HEK293 (cell line): ENCODE measurements at regions not wholly inside any gene's neighbourhood (a gene's known extent, or its start where the extent isn't known, plus 50 kb on each side); places are given as distances from the start of the nearest gene placed in this dataset.

Experiments used
- CTCF ChIA-PET: fragments of 350-600 bp; formaldehyde crosslinking; extraction: SDS; loops from one replicate; lab custom pipeline; 2021; ENCODE audit warnings: antibody characterized with exemption; lab: Yijun Ruan, JAX
- POLR2A ChIA-PET: fragments of 300-600 bp; formaldehyde crosslinking; extraction: SDS; loops from one replicate; lab custom pipeline; 2020; ENCODE audit warnings: antibody characterized with exemption, inconsistent platforms; lab: Yijun Ruan, JAX
- H3K27ac ChIP-seq: fragments of 200-500 bp; sonication (Bioruptor generic); 2 replicates; pipeline ENCODE4 v1.5.1; 2014; ENCODE audit warnings: low read depth, low read length, control low read depth, inconsistent platforms; ENCODE audit errors: extremely low read depth
- H3K36me3 ChIP-seq, 2 experiments: fragments of 200-500 bp in 1 of 2; sonication (Bioruptor generic) in 1 of 2; 1 replicate in 1 of 2; 2 replicates in 1 of 2; pipeline ENCODE4 v1.5.1; 2014 to 2017; ENCODE audit warnings: inconsistent platforms in 2 of 2, low read length in 2 of 2; ENCODE audit not compliant: control insufficient read depth in 2 of 2, insufficient read depth in 1 of 2
- H3K4me1 ChIP-seq: fragments of 200-500 bp; sonication (Bioruptor generic); 2 replicates; pipeline ENCODE4 v1.5.1; 2014; ENCODE audit warnings: mild to moderate bottlenecking, low read length, inconsistent platforms; ENCODE audit not compliant: control insufficient read depth, insufficient read depth
- H3K4me3 ChIP-seq: 2 replicates; pipeline ENCODE4 v1.5.1; 2011; ENCODE audit warnings: low read depth, mild to moderate bottlenecking, control low read depth, low read length, moderate library complexity
- H3K9me3 ChIP-seq: fragments of 200-500 bp; sonication (Bioruptor generic); 2 replicates; pipeline ENCODE4 v1.5.1; 2014; ENCODE audit warnings: low read depth, low read length, inconsistent platforms; ENCODE audit not compliant: control insufficient read depth, insufficient read depth
- GLIS1 ChIP-seq: fragments of 450-650 bp; formaldehyde crosslinking; IDR thresholded peaks from 2 replicates; pipeline ENCODE4 v1.5.1; 2016; ENCODE audit warnings: missing biosample characterization, missing genetic modification characterization
- GLIS2 ChIP-seq: fragments of 450-650 bp; formaldehyde crosslinking; IDR thresholded peaks from 2 replicates; pipeline ENCODE4 v1.5.1; 2016; ENCODE audit warnings: missing biosample characterization, missing genetic modification characterization
- OSR2 ChIP-seq: fragments of 450-650 bp; formaldehyde crosslinking; IDR thresholded peaks from 2 replicates; pipeline ENCODE4 v1.5.1; 2016; ENCODE audit warnings: missing biosample characterization, missing genetic modification characterization
- SCRT1 ChIP-seq: fragments of 450-650 bp; formaldehyde crosslinking; IDR thresholded peaks from 2 replicates; pipeline ENCODE4 v1.5.1; 2016; ENCODE audit warnings: missing biosample characterization, missing genetic modification characterization, borderline replicate concordance
- SCRT2 ChIP-seq: fragments of 450-650 bp; formaldehyde crosslinking; IDR thresholded peaks from 2 replicates; pipeline ENCODE4 v1.5.1; 2016; ENCODE audit warnings: missing biosample characterization, missing genetic modification characterization
- YY2 ChIP-seq: fragments of 450-650 bp; formaldehyde crosslinking; IDR thresholded peaks from 2 replicates; pipeline ENCODE4 v1.5.1; 2016; ENCODE audit warnings: missing biosample characterization, missing genetic modification characterization
- ZBTB8A ChIP-seq: fragments of 450-650 bp; formaldehyde crosslinking; IDR thresholded peaks from 2 replicates; pipeline ENCODE4 v1.5.1; 2016; ENCODE audit warnings: missing biosample characterization, missing genetic modification characterization
- ZIC2 ChIP-seq: fragments of 450-650 bp; formaldehyde crosslinking; IDR thresholded peaks from 2 replicates; pipeline ENCODE4 v1.5.1; 2016; ENCODE audit warnings: missing biosample characterization, missing genetic modification characterization
- ZNF121 ChIP-seq: fragments of 450-650 bp; formaldehyde crosslinking; IDR thresholded peaks from 2 replicates; pipeline ENCODE4 v1.5.1; 2016; ENCODE audit warnings: missing biosample characterization, missing genetic modification characterization
- ZNF16 ChIP-seq: fragments of 450-650 bp; formaldehyde crosslinking; IDR thresholded peaks from 2 replicates; pipeline ENCODE4 v1.5.1; 2016; ENCODE audit warnings: low read depth, missing biosample characterization, missing genetic modification characterization
- ZNF211 ChIP-seq: fragments of 450-650 bp; formaldehyde crosslinking; IDR thresholded peaks from 2 replicates; pipeline ENCODE4 v1.5.1; 2016; ENCODE audit warnings: low read depth, missing biosample characterization, missing genetic modification characterization
- ZNF302 ChIP-seq: fragments of 450-650 bp; formaldehyde crosslinking; IDR thresholded peaks from 2 replicates; pipeline ENCODE4 v1.5.1; 2016; ENCODE audit warnings: missing biosample characterization, missing genetic modification characterization, low read depth
- ZNF350 ChIP-seq: fragments of 450-650 bp; formaldehyde crosslinking; IDR thresholded peaks from 2 replicates; pipeline ENCODE4 v1.5.0; 2017; ENCODE audit warnings: missing biosample characterization, mild to moderate bottlenecking, missing genetic modification characterization
- ZNF354C ChIP-seq: fragments of 450-650 bp; formaldehyde crosslinking; IDR thresholded peaks from 2 replicates; pipeline ENCODE4 v1.5.1; 2016; ENCODE audit warnings: missing biosample characterization, missing genetic modification characterization, low read depth, borderline replicate concordance
- ZNF433 ChIP-seq: fragments of 450-650 bp; formaldehyde crosslinking; IDR thresholded peaks from 2 replicates; pipeline ENCODE4 v1.5.1; 2016; ENCODE audit warnings: missing biosample characterization, missing genetic modification characterization, low read depth
- ZNF48 ChIP-seq: fragments of 450-650 bp; formaldehyde crosslinking; IDR thresholded peaks from 2 replicates; pipeline ENCODE4 v1.5.1; 2016; ENCODE audit warnings: missing biosample characterization, missing genetic modification characterization
- ZNF654 ChIP-seq: fragments of 450-650 bp; formaldehyde crosslinking; IDR thresholded peaks from 2 replicates; pipeline ENCODE4 v1.5.1; 2016; ENCODE audit warnings: low read depth, missing biosample characterization, missing genetic modification characterization
- ZNF791 ChIP-seq: fragments of 450-650 bp; formaldehyde crosslinking; IDR thresholded peaks from 2 replicates; pipeline ENCODE4 v1.5.1; 2016; ENCODE audit warnings: missing biosample characterization, missing genetic modification characterization
- TF ChIP-seq, protein P1 (sequence below): fragments of 450-650 bp; formaldehyde crosslinking; IDR thresholded peaks from 2 replicates; pipeline ENCODE4 v1.5.1; 2016; ENCODE audit warnings: missing biosample characterization, missing genetic modification characterization, borderline replicate concordance

- Histone ChIP-seq H3K4me3 (no peak overlapping the region), H3K9me3 (no peaks in the 10 kb centered on the region), H3K36me3 (no peaks in the 10 kb centered on the region), H3K4me1 (no peaks in the 10 kb centered on the region), H3K27ac (no peak overlapping the region)
- CTCF ChIA-PET: no interaction called here
- POLR2A ChIA-PET: no interaction called here
- peak; percentile 58 for TF ChIP-seq SCRT2 (tag by site-specific recombination)
- TF ChIP-seq SCRT1 (tag by site-specific recombination): peak; percentile 72; the same call in 1 of the 2 replicates
- no peak for TF ChIP-seq GLIS2
- no peak for TF ChIP-seq ZNF121 (tag by site-specific recombination)
Measured at GRCh38 chr5:87888139-87888538, 380.5 kb downstream of the TMEM161B start.

GRCh38 chr5:87887247-87887646, 381.4 kb downstream of the TMEM161B start:
- POLR2A ChIA-PET: no interaction called here
- Histone ChIP-seq H3K27ac (no peak overlapping the region), H3K9me3 (no peaks in the 10 kb centered on the region), H3K4me1 (no peaks in the 10 kb centered on the region), H3K36me3 (no peaks in the 10 kb centered on the region), H3K4me3 (no peak overlapping the region)
- CTCF ChIA-PET: no interaction called here
- TF ChIP-seq ZNF48 (tag by site-specific recombination): no peak
- no peak for TF ChIP-seq ZNF354C (tag by site-specific recombination)
- TF ChIP-seq GLIS1 (tag by site-specific recombination): no peak
- no peak for TF ChIP-seq ZNF302 (tag by site-specific recombination)
- no peak for TF ChIP-seq ZBTB8A (tag by site-specific recombination)
- TF ChIP-seq ZNF16 (tag by site-specific recombination): no peak

DNA sequence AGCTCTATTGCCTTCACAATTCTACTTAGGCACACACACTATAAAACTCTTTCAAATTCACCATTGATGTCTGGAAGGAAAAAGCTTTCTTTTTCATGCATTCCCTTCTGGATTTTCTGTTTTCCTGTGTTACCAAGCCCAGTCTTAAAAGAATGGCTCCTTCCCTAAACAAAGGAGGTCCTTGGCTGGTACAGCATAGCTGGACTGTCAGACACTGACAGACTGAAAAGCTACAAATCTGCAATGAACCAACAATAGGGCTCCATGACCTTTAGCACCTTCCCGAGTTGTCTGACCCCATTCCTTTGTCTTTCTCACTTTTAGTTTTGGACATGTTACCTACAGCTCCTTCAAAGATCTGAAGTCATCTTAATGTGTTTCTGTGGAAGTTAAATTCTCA, 382.5 kb downstream of the TMEM161B start:
- H3K36me3 ChIP-seq: no peaks in the 10 kb centered on the region
- no peaks in the 10 kb centered on the region for H3K9me3 ChIP-seq
- no peak overlapping the region for H3K27ac ChIP-seq
- TF ChIP-seq ZNF433: no peak
- no peak for TF ChIP-seq ZIC2
- TF ChIP-seq OSR2 (tag by site-specific recombination): no peak
- TF ChIP-seq ZNF350 (tag by site-specific recombination): no peak
- no peak for TF ChIP-seq YY2
- TF ChIP-seq SCRT1 (tag by site-specific recombination): no peak
- no peak for TF ChIP-seq ZNF211 (tag by site-specific recombination)
- TF ChIP-seq, protein P1, sequence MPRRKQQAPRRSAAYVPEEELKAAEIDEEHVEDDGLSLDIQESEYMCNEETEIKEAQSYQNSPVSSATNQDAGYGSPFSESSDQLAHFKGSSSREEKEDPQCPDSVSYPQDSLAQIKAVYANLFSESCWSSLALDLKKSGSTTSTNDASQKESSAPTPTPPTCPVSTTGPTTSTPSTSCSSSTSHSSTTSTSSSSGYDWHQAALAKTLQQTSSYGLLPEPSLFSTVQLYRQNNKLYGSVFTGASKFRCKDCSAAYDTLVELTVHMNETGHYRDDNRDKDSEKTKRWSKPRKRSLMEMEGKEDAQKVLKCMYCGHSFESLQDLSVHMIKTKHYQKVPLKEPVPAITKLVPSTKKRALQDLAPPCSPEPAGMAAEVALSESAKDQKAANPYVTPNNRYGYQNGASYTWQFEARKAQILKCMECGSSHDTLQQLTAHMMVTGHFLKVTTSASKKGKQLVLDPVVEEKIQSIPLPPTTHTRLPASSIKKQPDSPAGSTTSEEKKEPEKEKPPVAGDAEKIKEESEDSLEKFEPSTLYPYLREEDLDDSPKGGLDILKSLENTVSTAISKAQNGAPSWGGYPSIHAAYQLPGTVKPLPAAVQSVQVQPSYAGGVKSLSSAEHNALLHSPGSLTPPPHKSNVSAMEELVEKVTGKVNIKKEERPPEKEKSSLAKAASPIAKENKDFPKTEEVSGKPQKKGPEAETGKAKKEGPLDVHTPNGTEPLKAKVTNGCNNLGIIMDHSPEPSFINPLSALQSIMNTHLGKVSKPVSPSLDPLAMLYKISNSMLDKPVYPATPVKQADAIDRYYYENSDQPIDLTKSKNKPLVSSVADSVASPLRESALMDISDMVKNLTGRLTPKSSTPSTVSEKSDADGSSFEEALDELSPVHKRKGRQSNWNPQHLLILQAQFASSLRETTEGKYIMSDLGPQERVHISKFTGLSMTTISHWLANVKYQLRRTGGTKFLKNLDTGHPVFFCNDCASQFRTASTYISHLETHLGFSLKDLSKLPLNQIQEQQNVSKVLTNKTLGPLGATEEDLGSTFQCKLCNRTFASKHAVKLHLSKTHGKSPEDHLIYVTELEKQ (tag by site-specific recombination): no peak
- TF ChIP-seq, all 188 proteins: peak for 0
- Histone ChIP-seq H3K4me3 (no peak overlapping the region), H3K4me1 (no peaks in the 10 kb centered on the region)
- ChIA-PET POLR2A (no interaction called here), CTCF (interaction anchor here (0.7 to 0.9 kb wide), 2 partner anchors 41 to 77 kb away, joined by 3 to 5 read pairs; no protein-coding TSS in a partner anchor)

DNA sequence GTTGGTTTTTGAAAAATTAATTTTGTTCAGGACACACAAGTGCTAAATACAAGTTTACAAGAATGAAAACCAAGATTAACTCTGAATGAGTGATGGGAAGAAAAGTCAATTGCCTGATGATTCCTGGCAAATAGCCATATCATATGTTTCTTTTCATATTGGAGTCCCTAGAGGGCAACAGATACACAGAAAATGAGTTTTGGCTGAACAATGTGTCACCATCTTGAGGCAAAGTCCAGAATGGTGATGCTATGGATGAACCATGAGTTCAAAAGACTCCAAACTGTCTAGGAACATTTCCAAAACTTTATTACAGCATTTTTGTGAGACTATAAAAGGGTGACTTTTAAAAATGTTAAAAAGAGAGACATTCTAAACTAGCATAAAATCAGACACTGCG, 382.9 kb downstream of the TMEM161B start:
- Histone ChIP-seq H3K27ac (no peak overlapping the region), H3K9me3 (no peaks in the 10 kb centered on the region), H3K4me1 (no peaks in the 10 kb centered on the region), H3K36me3 (no peaks in the 10 kb centered on the region), H3K4me3 (no peak overlapping the region)
- TF ChIP-seq ZNF654 (tag by site-specific recombination) (0 out of 2 replicates have a peak, but pooled peaks have one; percentile 4), ZNF791 (tag by site-specific recombination) (no peak)
- ChIA-PET POLR2A (no interaction called here), CTCF (interaction anchor here (0.7 to 0.9 kb wide), 3 partner anchors 40 to 98 kb away, joined by 3 to 5 read pairs (median 4); no protein-coding TSS in a partner anchor)
